IMR-90 (cell line): ENCODE measurements at regions not wholly inside any gene's neighbourhood (a gene's known extent, or its start where the extent isn't known, plus 50 kb on each side); places are given as distances from the start of the nearest gene placed in this dataset.

Experiments
- ATAC-seq: fragments of 200-7000 bp; cut with Tn5 transposase; 2 replicates; pipeline ENCODE4 v1.9.1; 2020; ENCODE audit warnings: low read depth, mild to moderate bottlenecking, moderate library complexity
- BruUV-seq: library from RNA; stranded (reverse); fragments of 400-500 nt; replicated peaks from 2 replicates; lab custom pipeline; 2021; lab: Mats Ljungman, UMichigan
- CTCF ChIA-PET: fragments of 300-600 bp; formaldehyde crosslinking; extraction: SDS; loops from one replicate; lab custom pipeline; 2021; ENCODE audit warnings: antibody characterized with exemption; lab: Yijun Ruan, JAX
- POLR2A ChIA-PET: fragments of 300-600 bp; sonication (Branson Sonifier 250); formaldehyde crosslinking; loops from one replicate; lab custom pipeline; 2022; ENCODE audit warnings: antibody characterized with exemption; ENCODE audit not compliant: unreplicated experiment; lab: Charles Lee
- DNase-seq: peaks from one replicate; pipeline ENCODE4 v3.0.0; 2013
- H2AFZ ChIP-seq: replicated peaks from 2 replicates; pipeline ENCODE3; 2013; ENCODE audit warnings: low read length, mild to moderate bottlenecking; ENCODE audit not compliant: poor library complexity
- H2AK5ac ChIP-seq: 2 replicates; pipeline ENCODE4 v1.6.1; 2013; ENCODE audit warnings: low read depth, low read length, inconsistent platforms
- H2AK9ac ChIP-seq: replicated peaks from 2 replicates; pipeline ENCODE3; 2013; ENCODE audit warnings: mild to moderate bottlenecking, low read depth, low read length, moderate library complexity; ENCODE audit not compliant: poor library complexity
- H2BK120ac ChIP-seq: 2 replicates; pipeline ENCODE4 v1.6.1; 2013; ENCODE audit warnings: low read depth, low read length, inconsistent platforms
- H2BK15ac ChIP-seq: 3 replicates; pipeline ENCODE4 v1.6.1; 2013; ENCODE audit warnings: low read depth, low read length, inconsistent platforms
- H2BK20ac ChIP-seq: 2 replicates; pipeline ENCODE4 v1.6.1; 2013; ENCODE audit warnings: low read depth, mild to moderate bottlenecking, inconsistent platforms, low read length, moderate library complexity
- H2BK5ac ChIP-seq: 2 replicates; pipeline ENCODE4 v1.6.1; 2013; ENCODE audit warnings: mild to moderate bottlenecking, low read depth, low read length, inconsistent platforms; ENCODE audit not compliant: poor library complexity, severe bottlenecking
- H3K14ac ChIP-seq: replicated peaks from 2 replicates; pipeline ENCODE4 v1.6.1; 2013; ENCODE audit warnings: low read depth, low read length, inconsistent platforms
- H3K18ac ChIP-seq: 2 replicates; pipeline ENCODE4 v1.6.1; 2013; ENCODE audit warnings: low read depth, low read length, control low read depth
- H3K23ac ChIP-seq: 2 replicates; pipeline ENCODE4 v1.6.1; 2013; ENCODE audit warnings: low read depth, low read length, inconsistent platforms
- H3K27ac ChIP-seq: 2 replicates; pipeline ENCODE4 v1.5.1; 2013; ENCODE audit warnings: mild to moderate bottlenecking, control low read depth, low read length; ENCODE audit not compliant: insufficient read depth
- H3K27me3 ChIP-seq: 2 replicates; pipeline ENCODE4 v1.6.1; 2013; ENCODE audit warnings: low read length; ENCODE audit not compliant: control insufficient read depth, insufficient read depth
- H3K36me3 ChIP-seq: 2 replicates; pipeline ENCODE4 v1.6.1; 2013; ENCODE audit warnings: low read length, mixed read lengths; ENCODE audit not compliant: control insufficient read depth, insufficient read depth
- H3K4ac ChIP-seq: 2 replicates; pipeline ENCODE4 v1.6.1; 2013; ENCODE audit warnings: low read depth, low read length, inconsistent platforms
- H3K4me1 ChIP-seq: 2 replicates; pipeline ENCODE4 v1.6.1; 2013; ENCODE audit warnings: low read length, mixed read lengths; ENCODE audit not compliant: control insufficient read depth, insufficient read depth
- H3K4me2 ChIP-seq: 2 replicates; pipeline ENCODE4 v1.6.1; 2013; ENCODE audit warnings: low read depth, mild to moderate bottlenecking, control low read depth, low read length, moderate library complexity
- H3K4me3 ChIP-seq: 2 replicates; pipeline ENCODE4 v1.5.1; 2013; ENCODE audit warnings: low read depth, mild to moderate bottlenecking, control low read depth, low read length, moderate library complexity; ENCODE audit not compliant: insufficient read depth
- H3K56ac ChIP-seq: 2 replicates; pipeline ENCODE4 v1.6.1; 2013; ENCODE audit warnings: low read length, inconsistent platforms; ENCODE audit not compliant: insufficient read depth; ENCODE audit errors: extremely low read depth
- H3K79me1 ChIP-seq, 2 experiments: 2 replicates each; pipeline ENCODE4 v1.6.1; 2013; ENCODE audit warnings: low read length in 2 of 2, inconsistent platforms in 1 of 2, low read depth in 1 of 2
- H3K9ac ChIP-seq: 2 replicates; pipeline ENCODE4 v1.6.1; 2013; ENCODE audit warnings: low read depth, low read length, control low read depth
- H3K9me1 ChIP-seq: 2 replicates; pipeline ENCODE4 v1.6.1; 2013; ENCODE audit warnings: low read length, inconsistent platforms; ENCODE audit not compliant: insufficient read depth
- H3K9me3 ChIP-seq: 2 replicates; pipeline ENCODE4 v1.6.1; 2013; ENCODE audit warnings: low read length; ENCODE audit not compliant: control insufficient read depth, insufficient read depth
- H4K20me1 ChIP-seq: 2 replicates; pipeline ENCODE4 v1.6.1; 2013; ENCODE audit warnings: low read length, inconsistent platforms; ENCODE audit not compliant: insufficient read depth
- H4K5ac ChIP-seq: 2 replicates; pipeline ENCODE4 v1.6.1; 2013; ENCODE audit warnings: mild to moderate bottlenecking, low read depth, low read length, control low read depth
- H4K8ac ChIP-seq, 2 experiments: 2 replicates each; pipeline ENCODE4 v1.6.1; 2013; ENCODE audit warnings: low read depth in 2 of 2, low read length in 2 of 2, control low read depth in 1 of 2, inconsistent platforms in 1 of 2
- H4K91ac ChIP-seq: 2 replicates; pipeline ENCODE4 v1.6.1; 2013; ENCODE audit warnings: low read depth, low read length, inconsistent platforms; ENCODE audit not compliant: insufficient read depth
- WGBS, 2 experiments: methylation state at CpG; one replicate each; pipeline versions ENCODE4 v1.1.5 to v1.1.7; 2013; ENCODE audit warnings: missing lambda C conversion rate in 2 of 2; ENCODE audit not compliant: insufficient read length in 1 of 2; ENCODE audit errors: extremely low coverage in 2 of 2; 5-methylcytosine and 5-hydroxymethylcytosine counted together
- dilution Hi-C: fragments of 300-500 bp; cut with HindIII; formaldehyde crosslinking; loops from one replicate; pipeline ENCODE4 v1.14.3; 2018; ENCODE audit warnings: low sequenced_read_pairs; ENCODE audit not compliant: unreplicated experiment
- in situ Hi-C: fragments of 300-500 bp; cut with MboI; formaldehyde crosslinking; loops from 3 replicates; pipeline ENCODE4 v1.14.3; 2019; ENCODE audit warnings: low sequenced_read_pairs, inconsistent platforms, mixed read lengths
- intact Hi-C: fragments of 100-400 bp; cut with micrococcal nuclease; formaldehyde crosslinking; loops from 2 replicates; pipeline ENCODE4 v1.10.0; 2022
- TF ChIP-seq, protein P1 (sequence below): conservative IDR thresholded peaks from 2 replicates; pipeline ENCODE4 v1.5.1; 2012; ENCODE audit warnings: mild to moderate bottlenecking, low read depth, low read length, improper control_type of control experiment

DNA sequence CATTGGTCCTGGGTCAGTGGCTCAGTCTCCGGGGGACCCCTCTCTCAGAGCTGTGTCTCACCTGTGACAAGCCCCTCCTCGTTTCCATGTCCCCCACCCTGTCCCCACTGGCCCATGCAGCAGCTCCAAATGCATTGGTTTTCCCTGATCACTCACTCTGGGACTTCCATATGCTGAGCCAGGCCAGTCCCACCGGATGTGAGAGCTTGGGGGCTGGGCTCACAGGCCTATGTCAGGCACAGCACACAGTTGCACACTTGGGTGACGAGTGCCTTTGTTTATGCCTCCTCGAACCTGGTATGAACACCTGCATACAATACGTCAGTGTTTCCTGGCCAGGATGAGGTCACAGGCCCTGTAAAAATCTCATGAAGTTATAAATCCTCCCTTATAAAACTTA is 232.5 kb downstream of the TFCP2L1 start:
- Histone ChIP-seq H2AFZ (no peak overlapping the region), H3K14ac (no peak overlapping the region), H4K8ac (no peak overlapping the region), H2AK5ac (no peak overlapping the region), H3K79me1 (no peaks in the 10 kb centered on the region), H2BK15ac (no peak overlapping the region), H3K9me1 (0 out of 2 replicates have a peak, but pooled peaks cover 4% of the 10 kb centered on the region), H2BK120ac (no peak overlapping the region), H4K5ac (no peak overlapping the region), H3K23ac (no peak overlapping the region), H4K91ac (no peak overlapping the region), H3K9ac (no peak overlapping the region), H3K56ac (no peak overlapping the region), H3K4me1 (no peaks in the 10 kb centered on the region), H3K4me3 (no peak overlapping the region), H3K18ac (no peak overlapping the region), H2BK20ac (no peak overlapping the region), H3K4me2 (no peak overlapping the region), H3K27me3 (peaks cover 74% of the 10 kb centered on the region), H4K20me1 (no peaks in the 10 kb centered on the region), H2BK5ac (no peak overlapping the region), H3K27ac (no peak overlapping the region), H3K9me3 (peaks cover 7% of the 10 kb centered on the region; the same call in 1 of the 2 replicates), H2AK9ac (no peak overlapping the region), H3K4ac (no peak overlapping the region), H3K36me3 (no peaks in the 10 kb centered on the region)
- intact Hi-C loops = no loop called here
- DNase-seq = no peak
- WGBS, 2 experiments = 27% methylated on average over 3 of the region's 6 CpGs; no CpG with 5 or more reads in 1 of the 2 experiments
- no TSS peak for BruUV-seq
- dilution Hi-C loops = no loop called here
- CTCF ChIA-PET = interaction anchor here (1.1 kb wide), 1 partner anchor 97 kb away, joined by 3 read pairs; no protein-coding TSS in a partner anchor
- in situ Hi-C loops = no loop called here
- POLR2A ChIA-PET = no interaction called here
- TF ChIP-seq, protein P1, sequence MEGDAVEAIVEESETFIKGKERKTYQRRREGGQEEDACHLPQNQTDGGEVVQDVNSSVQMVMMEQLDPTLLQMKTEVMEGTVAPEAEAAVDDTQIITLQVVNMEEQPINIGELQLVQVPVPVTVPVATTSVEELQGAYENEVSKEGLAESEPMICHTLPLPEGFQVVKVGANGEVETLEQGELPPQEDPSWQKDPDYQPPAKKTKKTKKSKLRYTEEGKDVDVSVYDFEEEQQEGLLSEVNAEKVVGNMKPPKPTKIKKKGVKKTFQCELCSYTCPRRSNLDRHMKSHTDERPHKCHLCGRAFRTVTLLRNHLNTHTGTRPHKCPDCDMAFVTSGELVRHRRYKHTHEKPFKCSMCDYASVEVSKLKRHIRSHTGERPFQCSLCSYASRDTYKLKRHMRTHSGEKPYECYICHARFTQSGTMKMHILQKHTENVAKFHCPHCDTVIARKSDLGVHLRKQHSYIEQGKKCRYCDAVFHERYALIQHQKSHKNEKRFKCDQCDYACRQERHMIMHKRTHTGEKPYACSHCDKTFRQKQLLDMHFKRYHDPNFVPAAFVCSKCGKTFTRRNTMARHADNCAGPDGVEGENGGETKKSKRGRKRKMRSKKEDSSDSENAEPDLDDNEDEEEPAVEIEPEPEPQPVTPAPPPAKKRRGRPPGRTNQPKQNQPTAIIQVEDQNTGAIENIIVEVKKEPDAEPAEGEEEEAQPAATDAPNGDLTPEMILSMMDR = no peak
- ATAC-seq = no peak
